GM23338 (cell line): ENCODE measurements at regions not wholly inside any gene's neighbourhood (a gene's known extent, or its start where the extent isn't known, plus 50 kb on each side); places are given as distances from the start of the nearest gene placed in this dataset.

Source experiments
- ATAC-seq: fragments of 200-7000 bp; cut with Tn5 transposase; 3 replicates; pipeline ENCODE4 v1.9.1; 2020
- DNase-seq: peaks from one replicate; pipeline ENCODE4 v3.0.0-alpha.2; 2015; ENCODE audit warnings: low spot score
- H2AFZ ChIP-seq: fragments of 200-600 bp; sonication (generic); 2 replicates; pipeline ENCODE4 v1.8.0; 2016; ENCODE audit warnings: antibody characterized with exemption, mild to moderate bottlenecking, moderate library complexity
- H3F3A ChIP-seq: fragments of 200-600 bp; sonication (generic); replicated peaks from 2 replicates; pipeline ENCODE4 v1.8.0; 2017; ENCODE audit warnings: antibody characterized with exemption, mixed run types, low read depth
- H3K27ac ChIP-seq: fragments of 200-600 bp; sonication (generic); 2 replicates; pipeline ENCODE4 v1.6.1; 2016; ENCODE audit warnings: low read depth
- H3K27me3 ChIP-seq: fragments of 200-600 bp; sonication (generic); 2 replicates; pipeline ENCODE4 v1.8.0; 2016; ENCODE audit warnings: mild to moderate bottlenecking, mixed run types, moderate library complexity; ENCODE audit not compliant: insufficient read depth
- H3K36me3 ChIP-seq: fragments of 200-600 bp; sonication (generic); 2 replicates; pipeline ENCODE4 v1.8.0; 2016; ENCODE audit warnings: mild to moderate bottlenecking; ENCODE audit not compliant: insufficient read depth
- H3K4me1 ChIP-seq: fragments of 200-600 bp; sonication (generic); 2 replicates; pipeline ENCODE4 v1.8.0; 2016; ENCODE audit warnings: mild to moderate bottlenecking, moderate library complexity; ENCODE audit not compliant: insufficient read depth
- H3K4me2 ChIP-seq: fragments of 200-600 bp; sonication (generic); 2 replicates; pipeline ENCODE4 v1.7.1; 2017; ENCODE audit warnings: mixed run types
- H3K4me3 ChIP-seq: fragments of 200-600 bp; sonication (generic); 2 replicates; pipeline ENCODE4 v1.6.1; 2016; ENCODE audit warnings: mixed run types
- H3K79me2 ChIP-seq: fragments of 200-600 bp; sonication (generic); replicated peaks from 2 replicates; pipeline ENCODE4 v1.8.0; 2017; ENCODE audit warnings: mild to moderate bottlenecking; ENCODE audit not compliant: insufficient read depth
- H3K9me2 ChIP-seq: fragments of 200-600 bp; sonication (generic); 2 replicates; pipeline ENCODE4 v1.8.0; 2017; ENCODE audit not compliant: insufficient read depth
- H4K20me1 ChIP-seq: fragments of 200-600 bp; sonication (generic); replicated peaks from 2 replicates; pipeline ENCODE4 v1.8.0; 2017; ENCODE audit warnings: mild to moderate bottlenecking; ENCODE audit not compliant: insufficient read depth
- H3K27ac Mint-ChIP-seq: 2 replicates; pipeline ENCODE4 v1.8.0; 2020; ENCODE audit warnings: inconsistent platforms, mild to moderate bottlenecking, moderate library complexity, mixed read lengths
- H3K27me3 Mint-ChIP-seq: 3 replicates; pipeline ENCODE4 v1.8.0; 2022; ENCODE audit warnings: low read depth, mild to moderate bottlenecking, moderate library complexity, mixed read lengths, inconsistent platforms; ENCODE audit not compliant: insufficient read depth, poor library complexity
- H3K36me3 Mint-ChIP-seq: 3 replicates; pipeline ENCODE4 v1.8.0; 2021; ENCODE audit warnings: low read depth, mild to moderate bottlenecking, inconsistent platforms, moderate library complexity, mixed read lengths
- H3K4me1 Mint-ChIP-seq: 3 replicates; pipeline ENCODE4 v1.8.0; 2020; ENCODE audit warnings: mild to moderate bottlenecking, inconsistent platforms, mixed read lengths
- H3K4me3 Mint-ChIP-seq: 3 replicates; pipeline ENCODE4 v1.8.0; 2021; ENCODE audit warnings: moderate library complexity, mild to moderate bottlenecking, inconsistent platforms, mixed read lengths
- H3K9me3 Mint-ChIP-seq: 3 replicates; pipeline ENCODE4 v1.8.0; 2020; ENCODE audit warnings: moderate library complexity, mild to moderate bottlenecking, inconsistent platforms, mixed read lengths
- CREB1 ChIP-seq: fragments of 250-450 bp; sonication (Bioruptor Pico); IDR thresholded peaks from 2 replicates; pipeline ENCODE4 v1.5.0; 2020; ENCODE audit warnings: low read depth, mild to moderate bottlenecking, moderate library complexity
- CTCF ChIP-seq, 2 experiments: fragments of 200-600 bp in 1 of 2; sonication (generic) in 1 of 2; conservative IDR thresholded peaks; 2 replicates each; pipeline versions ENCODE4 v1.5.1 to v1.6.1; 2016 to 2017; ENCODE audit warnings: antibody characterized with exemption in 2 of 2, low read depth in 2 of 2, mild to moderate bottlenecking in 2 of 2, moderate library complexity in 1 of 2
- ETS1 ChIP-seq: IDR thresholded peaks from 2 replicates; pipeline ENCODE4 v1.6.1; 2016; ENCODE audit warnings: antibody characterized with exemption
- EZH2 ChIP-seq: fragments of 200-600 bp; sonication (generic); IDR thresholded peaks from one replicate; pipeline ENCODE4 v1.8.0; 2017; ENCODE audit warnings: antibody characterized with exemption, mild to moderate bottlenecking, low read depth; ENCODE audit not compliant: unreplicated experiment
- EZH2phosphoT487 ChIP-seq: fragments of 200-600 bp; sonication (generic); IDR thresholded peaks from one replicate; pipeline ENCODE4 v1.8.1; 2018; ENCODE audit warnings: antibody characterized with exemption; ENCODE audit not compliant: unreplicated experiment
- JUNB ChIP-seq: IDR thresholded peaks from one replicate; pipeline ENCODE4 v1.6.1; 2016; ENCODE audit warnings: antibody characterized with exemption; ENCODE audit not compliant: unreplicated experiment
- NANOG ChIP-seq: IDR thresholded peaks from 2 replicates; pipeline ENCODE4 v1.6.1; 2016; ENCODE audit warnings: antibody characterized with exemption, borderline replicate concordance
- POLR2AphosphoS5 ChIP-seq: IDR thresholded peaks from 2 replicates; pipeline ENCODE4 v1.6.1; 2016; ENCODE audit warnings: antibody characterized with exemption, low read depth
- REST ChIP-seq: IDR thresholded peaks from one replicate; pipeline ENCODE4 v1.6.1; 2018; ENCODE audit warnings: antibody characterized with exemption; ENCODE audit not compliant: unreplicated experiment
- STAT1 ChIP-seq: IDR thresholded peaks from one replicate; pipeline ENCODE4 v1.6.1; 2016; ENCODE audit warnings: antibody characterized with exemption; ENCODE audit not compliant: unreplicated experiment
- ZNF114 ChIP-seq: fragments of 250-450 bp; sonication (Bioruptor Pico); IDR thresholded peaks from 2 replicates; pipeline ENCODE4 v1.5.0; 2020; ENCODE audit warnings: mild to moderate bottlenecking, moderate library complexity
- ZNF331 ChIP-seq: fragments of 250-450 bp; sonication (Bioruptor Pico); IDR thresholded peaks from 2 replicates; pipeline ENCODE4 v1.5.0; 2020; ENCODE audit warnings: low read depth, mild to moderate bottlenecking, moderate library complexity
- ZNF462 ChIP-seq: fragments of 250-450 bp; sonication (Bioruptor Pico); IDR thresholded peaks from 2 replicates; pipeline ENCODE4 v1.5.0; 2020; ENCODE audit warnings: mild to moderate bottlenecking, moderate library complexity

GRCh38 chr5:122683631-122684030 lies 91.2 kb upstream of the SNX2 start:
- Histone ChIP-seq H3K79me2 (no peaks in the 10 kb centered on the region), H3K9me2 (no peaks in the 10 kb centered on the region), H3K4me3 (no peak overlapping the region), H4K20me1 (no peaks in the 10 kb centered on the region), H3K4me2 (no peak overlapping the region), H3K36me3 (no peaks in the 10 kb centered on the region), H2AFZ (no peak overlapping the region), H3F3A (no peaks in the 10 kb centered on the region), H3K4me1 (no peaks in the 10 kb centered on the region), H3K27me3 (no peaks in the 10 kb centered on the region), H3K27ac (no peak overlapping the region)
- Mint-ChIP-seq H3K27ac (no peak overlapping the region), H3K4me1 (no peaks in the 10 kb centered on the region), H3K9me3 (peaks cover 3% of the 10 kb centered on the region; the same call in 1 of the 3 replicates), H3K36me3 (no peaks in the 10 kb centered on the region), H3K27me3 (no peaks in the 10 kb centered on the region), H3K4me3 (no peak overlapping the region)
- ATAC-seq: no peak
- TF ChIP-seq CTCF (conservative IDR thresholded peaks at IDR 0.05; ENCODE audit: low read depth in 2 of 2) (no peak), ZNF331 (CRISPR knock-in tag) (no peak), ZNF462 (no peak), NANOG (no peak), ETS1 (no peak), ZNF114 (no peak), POLR2AphosphoS5 (no peak), EZH2phosphoT487 (no peak), REST (no peak), CREB1 (no peak), JUNB (no peak), STAT1 (no peak), EZH2 (no peak)
- no peak for DNase-seq
